T-helper 2 cell (primary cell): ENCODE measurements at regions not wholly inside any gene's neighbourhood (a gene's known extent, or its start where the extent isn't known, plus 50 kb on each side); places are given as distances from the start of the nearest gene placed in this dataset.

Experiments
- DNase-seq, 5 experiments: peaks; one replicate each; pipeline versions ENCODE4 v3.0.0 to v3.0.0-alpha.2; 2012 to 2022

DNA sequence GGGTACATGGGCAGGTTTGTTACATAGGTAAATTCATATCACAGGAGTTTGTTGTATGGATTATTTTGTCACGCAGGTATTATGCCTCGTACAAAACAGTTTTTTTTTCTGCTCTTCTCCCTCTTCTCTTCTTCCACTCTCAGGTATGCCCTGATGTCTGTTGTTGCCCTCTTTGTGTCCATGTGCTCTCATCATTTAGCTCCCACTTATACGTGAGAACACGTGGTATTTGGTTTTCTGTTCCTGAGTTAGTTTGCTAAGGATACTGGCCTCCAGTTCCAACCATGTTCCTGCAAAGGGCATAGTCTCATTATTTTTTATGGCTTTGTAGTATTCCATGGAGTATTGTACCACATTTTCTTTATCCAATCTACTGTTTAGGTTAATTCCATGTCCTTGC lies 65.7 kb downstream of the UNC5CL start:
- DNase-seq = no peak

DNA sequence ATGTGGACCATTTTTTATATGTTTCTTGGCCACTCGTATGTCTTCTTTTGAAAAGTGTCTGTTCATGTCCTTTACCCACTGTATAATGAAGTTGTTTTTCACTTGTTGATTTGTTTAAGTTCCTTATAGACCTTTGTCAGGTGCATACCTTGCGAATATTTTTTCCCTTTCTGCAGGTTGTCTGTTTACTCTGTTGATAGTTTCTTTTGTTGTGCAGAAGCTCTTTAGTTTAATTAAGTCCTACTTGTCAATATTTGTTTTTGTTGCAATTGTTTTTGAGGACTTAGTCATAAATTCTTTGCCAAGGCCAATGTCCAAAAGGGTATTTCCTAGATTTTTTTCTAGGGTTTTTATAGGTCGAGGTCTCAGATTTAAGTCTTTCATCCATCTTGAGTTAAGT lies 66.2 kb downstream of the UNC5CL start:
- DNase-seq = no peak

DNA sequence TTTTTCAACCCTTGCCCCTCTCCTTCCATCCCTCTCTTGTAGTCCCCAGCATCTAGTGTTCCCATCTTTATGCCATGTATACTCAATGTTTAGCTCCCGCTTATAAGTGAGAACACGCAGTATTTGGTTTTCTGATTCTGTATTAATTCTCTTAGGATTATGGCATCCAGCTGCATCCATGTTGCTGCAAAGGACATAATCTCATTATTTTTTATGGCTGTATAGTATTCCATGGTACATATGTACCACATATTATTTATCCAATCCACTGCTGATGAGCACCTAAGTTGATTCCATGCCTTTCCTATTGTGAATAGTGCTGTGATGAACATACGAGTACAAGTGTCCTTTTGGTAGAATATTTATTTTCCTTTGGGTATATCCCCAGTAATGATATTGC lies 66.8 kb downstream of the UNC5CL start:
- no peak for DNase-seq

DNA sequence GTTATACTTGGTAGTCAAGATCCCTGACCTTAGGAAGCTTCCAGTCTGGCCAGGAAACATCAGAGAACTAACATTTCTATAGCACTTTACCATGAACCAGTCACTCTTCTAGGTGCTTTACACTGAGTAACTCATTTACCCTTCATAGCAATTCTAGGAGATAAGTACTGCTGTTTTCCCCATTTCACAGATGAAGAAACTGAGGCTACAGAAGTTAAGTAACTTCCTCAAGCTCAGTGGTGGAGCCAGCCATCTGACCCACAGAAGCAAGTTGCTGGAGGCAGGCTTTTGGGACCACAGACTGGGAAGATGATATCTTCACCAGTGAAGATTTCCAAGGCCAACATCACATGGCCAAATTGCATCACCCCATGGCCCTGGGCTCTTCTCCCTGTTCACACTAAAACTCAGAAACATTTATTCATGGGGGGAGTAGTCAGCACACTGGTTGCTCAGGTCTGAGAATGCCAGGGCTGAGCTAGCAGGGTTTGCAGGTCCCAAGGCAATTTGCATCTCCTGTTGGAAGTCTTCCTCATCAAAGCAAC lies 70.3 kb downstream of the UNC5CL start:
- no peak for DNase-seq

DNA sequence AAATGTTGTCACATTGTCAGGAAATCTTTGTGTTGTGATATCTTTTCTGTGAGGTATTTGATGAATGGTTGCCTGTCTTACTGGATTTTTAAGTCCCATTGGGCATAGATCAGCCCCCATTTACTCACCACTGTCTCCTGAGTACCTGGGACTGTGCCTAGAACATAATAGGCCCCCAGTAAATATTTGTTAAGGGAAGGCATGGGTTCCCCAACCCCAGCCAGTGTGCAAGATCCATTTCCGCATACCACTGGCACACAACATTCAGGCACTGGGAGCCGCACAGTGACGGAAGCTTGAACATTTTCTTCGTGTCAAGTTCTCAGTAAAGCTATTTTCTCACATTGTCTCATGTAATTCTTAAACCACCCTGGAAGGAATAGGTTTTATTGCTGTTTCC lies 72.2 kb downstream of the UNC5CL start:
- no peak for DNase-seq

DNA sequence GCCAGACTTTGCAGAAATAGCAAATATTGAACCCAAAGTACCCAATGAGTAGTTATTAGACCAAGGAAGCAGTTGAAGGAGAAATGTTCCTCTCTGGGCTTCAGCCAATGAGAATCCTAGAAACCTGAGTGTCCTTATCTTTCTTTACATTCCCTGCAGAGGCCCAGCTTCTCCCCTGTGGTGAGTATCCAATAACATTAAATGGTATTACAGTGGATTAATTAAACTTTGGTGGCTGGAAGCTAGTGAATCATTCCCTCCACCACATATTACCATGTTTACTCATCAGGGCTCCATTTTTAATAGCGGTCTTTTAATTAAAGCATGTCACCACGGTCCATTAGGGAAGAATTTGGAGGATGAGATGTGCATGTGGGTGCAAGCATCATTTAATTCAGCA lies 74.0 kb downstream of the UNC5CL start:
- DNase-seq = no peak

DNA sequence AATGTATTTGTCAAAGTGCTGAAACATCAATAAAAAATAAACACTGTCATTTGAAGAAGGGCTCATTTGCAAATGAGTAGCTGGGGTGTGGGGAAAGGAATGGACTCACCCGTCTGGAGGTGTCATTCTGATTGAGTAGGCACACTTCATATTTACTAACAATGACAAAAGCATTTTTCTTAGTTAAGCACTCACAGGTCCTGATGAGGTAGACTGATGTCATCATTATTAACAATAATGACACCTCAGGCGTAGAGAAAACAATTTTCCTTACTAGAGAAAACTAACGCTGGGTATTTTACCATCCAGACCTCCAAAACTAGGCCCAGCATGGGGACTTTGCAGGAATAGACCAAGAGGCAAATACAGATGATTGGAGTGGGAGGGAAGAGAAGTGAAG lies 76.0 kb downstream of the UNC5CL start:
- DNase-seq = no peak

DNA sequence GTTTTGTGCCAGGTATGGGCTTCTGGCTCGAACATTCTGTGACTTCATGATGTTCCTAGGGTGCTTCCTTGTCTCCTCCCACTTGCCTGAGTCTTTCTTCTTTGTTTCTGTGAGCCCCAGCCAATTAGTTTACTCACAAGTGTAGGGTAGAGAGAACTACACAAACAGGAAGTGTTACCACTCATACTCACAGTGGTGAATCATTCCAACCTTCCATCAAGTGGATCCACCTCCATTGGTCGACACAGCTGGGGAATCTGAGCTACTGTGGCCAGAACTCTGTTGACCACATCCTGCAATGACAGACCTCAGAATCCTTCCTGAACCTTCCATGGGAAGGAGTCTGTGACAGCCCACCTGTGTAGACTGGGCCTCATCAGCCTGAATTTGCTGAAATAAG lies 76.8 kb downstream of the UNC5CL start:
- peak in 1 of 5 experiments; percentile 82 for DNase-seq

DNA sequence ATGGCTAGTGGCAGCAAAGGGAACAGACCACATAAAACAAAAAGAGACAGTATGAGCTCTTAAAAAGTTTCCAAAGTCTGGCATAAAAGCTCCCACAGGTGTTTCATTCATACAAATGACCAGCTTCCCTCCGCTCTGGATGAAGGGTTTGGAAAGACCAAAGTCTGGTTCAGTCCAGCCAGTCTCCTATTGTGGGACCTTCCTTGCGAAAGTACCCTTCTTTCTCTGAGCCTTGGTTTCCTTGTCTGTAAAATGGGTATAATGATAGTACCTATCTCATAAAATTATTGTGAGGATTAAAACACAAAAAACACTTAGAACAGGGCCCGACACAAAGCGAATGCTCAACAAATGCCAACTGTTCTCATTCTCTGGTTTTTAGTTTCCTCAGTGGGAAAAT lies 77.2 kb downstream of the UNC5CL start:
- DNase-seq = no peak

DNA sequence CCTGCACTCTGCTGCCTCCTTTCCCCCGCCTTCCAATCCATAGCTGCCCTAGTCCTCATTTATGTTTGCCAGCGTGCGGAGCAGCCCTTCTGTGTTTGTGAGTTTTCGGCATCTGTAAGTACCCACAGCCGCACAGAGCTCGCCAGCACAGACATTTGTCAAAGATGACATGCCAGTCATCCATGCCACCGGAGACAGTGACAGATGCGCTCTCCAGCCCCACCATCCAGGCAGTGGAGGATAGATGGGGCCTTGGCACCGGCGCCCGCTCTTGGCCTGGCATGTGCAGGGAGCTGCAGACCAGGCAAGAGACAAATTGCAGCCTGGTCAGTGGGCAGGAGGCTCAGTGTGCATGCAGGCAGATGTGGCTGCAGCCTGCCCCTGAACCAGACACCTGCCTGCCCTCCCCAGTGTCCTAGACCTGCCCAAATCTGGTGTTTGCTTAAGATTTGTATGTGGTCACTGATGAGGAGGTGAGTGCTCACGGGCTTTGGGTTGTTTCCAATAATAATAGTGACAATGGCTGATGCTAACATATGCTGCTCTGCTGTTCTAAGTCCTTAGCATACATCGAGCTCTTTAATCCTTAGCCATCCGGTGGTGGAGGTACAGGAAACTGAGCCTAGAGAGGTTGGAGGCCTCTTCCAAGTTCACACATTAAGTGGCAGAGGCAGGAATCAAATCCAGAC lies 78.1 kb downstream of the UNC5CL start:
- no peak for DNase-seq

DNA sequence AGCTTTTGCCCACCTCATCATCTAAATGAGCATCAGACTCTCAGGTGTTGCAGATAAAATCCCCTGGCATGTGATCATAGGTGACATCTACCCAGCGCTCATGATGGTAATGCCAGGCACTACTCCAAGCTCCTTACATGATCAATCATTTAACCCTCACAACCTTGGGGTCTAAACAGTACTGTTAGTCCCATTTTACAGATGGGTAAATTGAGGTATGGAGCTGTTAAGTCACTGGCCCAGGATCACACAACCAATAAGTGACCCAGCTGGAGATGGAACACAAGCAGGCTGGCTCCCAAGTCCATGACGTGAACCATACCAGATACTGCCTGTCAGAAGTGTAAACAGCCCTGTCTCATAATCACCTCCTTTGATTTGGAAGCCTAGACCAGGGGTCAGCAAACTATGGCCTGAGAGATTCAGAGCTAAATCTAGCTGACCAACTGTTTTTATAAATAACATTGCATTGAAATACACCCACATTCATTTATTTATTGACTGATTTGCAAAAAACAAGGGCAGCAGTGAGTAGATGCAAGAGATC lies 79.2 kb downstream of the UNC5CL start:
- DNase-seq = no peak

DNA sequence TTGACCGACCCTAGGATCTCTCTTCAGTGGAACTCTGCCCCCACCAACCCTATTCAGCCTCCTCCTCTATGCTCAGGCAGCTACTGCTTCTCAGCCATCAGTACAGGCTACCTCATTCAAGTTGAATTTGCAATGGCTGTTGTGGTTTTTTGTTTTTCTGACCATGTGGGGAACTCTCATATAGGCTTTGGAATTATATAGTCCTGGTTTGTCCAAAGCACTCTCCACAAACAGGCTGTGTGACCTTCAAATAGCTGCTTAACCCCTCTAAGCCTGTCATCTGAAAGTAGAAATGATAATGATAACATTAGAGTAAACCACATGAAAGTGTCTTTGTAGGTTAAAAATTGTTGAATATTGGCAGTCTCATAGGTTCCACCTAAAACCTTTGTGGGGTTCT lies 80.3 kb downstream of the UNC5CL start:
- DNase-seq = no peak

DNA sequence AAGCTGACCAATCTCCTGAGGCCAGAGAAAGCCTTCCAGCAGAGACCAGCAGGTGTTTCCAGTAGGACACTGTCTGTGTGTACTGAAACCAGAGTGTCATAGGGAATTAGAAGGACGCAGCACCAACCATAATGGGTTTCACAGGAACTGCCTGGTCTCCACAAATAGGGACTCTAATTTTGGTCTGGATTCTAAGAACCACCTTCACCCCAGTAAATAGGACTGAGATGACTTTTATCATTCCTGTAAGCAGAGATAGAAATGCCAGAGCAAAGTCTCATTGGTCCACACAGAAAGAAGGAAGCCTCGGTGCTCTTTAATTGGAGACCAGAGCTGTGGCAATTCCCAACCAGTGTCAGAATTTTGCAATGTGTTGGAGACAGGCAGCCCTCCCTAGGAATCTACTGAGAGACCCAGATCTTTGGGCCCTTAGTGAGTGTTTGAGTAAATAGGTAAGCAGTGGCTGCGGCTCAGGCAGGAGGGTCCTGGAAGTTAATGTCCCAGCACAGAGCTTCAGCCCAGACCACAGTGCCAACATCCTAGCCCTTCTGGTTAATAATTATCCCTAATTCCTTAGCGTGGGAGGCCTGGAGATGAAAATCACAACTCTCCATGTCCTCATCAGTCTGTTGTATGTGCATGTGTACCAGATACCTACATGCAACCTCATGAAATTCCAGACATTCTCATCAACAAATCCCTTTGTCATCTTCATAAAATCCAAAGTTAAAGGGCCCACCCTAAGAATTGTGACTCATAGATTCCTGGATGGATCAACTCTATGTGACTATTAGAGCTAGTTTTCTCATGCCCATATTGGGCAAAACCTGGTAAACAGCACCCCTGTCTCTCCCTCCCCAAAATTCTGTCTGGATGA lies 81.2 kb downstream of the UNC5CL start:
- no peak for DNase-seq

DNA sequence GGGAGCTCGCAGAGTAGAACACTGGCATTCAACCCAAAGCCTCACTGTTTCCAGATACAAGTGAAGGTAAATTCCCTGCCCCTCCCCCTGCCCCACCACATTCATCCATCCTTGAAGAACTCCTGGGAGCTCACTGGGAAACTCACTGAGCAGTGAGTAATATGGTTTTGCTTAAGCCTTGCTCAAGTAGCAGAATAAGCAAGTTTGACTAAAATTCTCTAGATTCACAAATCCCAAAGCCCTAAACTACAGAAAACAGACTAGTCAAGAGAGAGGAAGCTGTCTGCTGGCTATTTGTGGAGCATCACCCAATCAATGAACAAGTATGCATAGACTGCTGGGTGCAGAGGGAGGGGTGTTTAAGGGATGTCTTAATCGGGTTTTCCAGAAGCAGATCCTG lies 82.1 kb downstream of the UNC5CL start:
- DNase-seq = no peak

DNA sequence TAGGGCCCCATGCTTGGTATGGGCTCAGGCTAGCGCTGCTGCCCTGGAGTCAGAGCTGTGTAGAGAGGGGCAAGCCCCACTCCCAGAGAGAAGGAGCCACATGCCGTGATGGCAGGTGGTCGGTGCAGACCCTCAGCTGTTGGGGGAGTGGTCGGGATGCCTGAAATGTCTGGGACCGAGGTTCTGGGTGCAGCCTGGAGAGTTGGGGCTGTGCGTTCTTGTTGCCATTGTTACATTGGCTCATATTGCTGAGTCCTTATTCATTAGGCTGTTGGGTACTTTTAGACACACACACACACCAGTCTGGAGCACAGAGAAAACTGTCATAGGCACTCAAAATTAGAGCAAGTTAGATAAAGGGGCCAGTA lies 83.9 kb downstream of the UNC5CL start:
- DNase-seq = no peak

DNA sequence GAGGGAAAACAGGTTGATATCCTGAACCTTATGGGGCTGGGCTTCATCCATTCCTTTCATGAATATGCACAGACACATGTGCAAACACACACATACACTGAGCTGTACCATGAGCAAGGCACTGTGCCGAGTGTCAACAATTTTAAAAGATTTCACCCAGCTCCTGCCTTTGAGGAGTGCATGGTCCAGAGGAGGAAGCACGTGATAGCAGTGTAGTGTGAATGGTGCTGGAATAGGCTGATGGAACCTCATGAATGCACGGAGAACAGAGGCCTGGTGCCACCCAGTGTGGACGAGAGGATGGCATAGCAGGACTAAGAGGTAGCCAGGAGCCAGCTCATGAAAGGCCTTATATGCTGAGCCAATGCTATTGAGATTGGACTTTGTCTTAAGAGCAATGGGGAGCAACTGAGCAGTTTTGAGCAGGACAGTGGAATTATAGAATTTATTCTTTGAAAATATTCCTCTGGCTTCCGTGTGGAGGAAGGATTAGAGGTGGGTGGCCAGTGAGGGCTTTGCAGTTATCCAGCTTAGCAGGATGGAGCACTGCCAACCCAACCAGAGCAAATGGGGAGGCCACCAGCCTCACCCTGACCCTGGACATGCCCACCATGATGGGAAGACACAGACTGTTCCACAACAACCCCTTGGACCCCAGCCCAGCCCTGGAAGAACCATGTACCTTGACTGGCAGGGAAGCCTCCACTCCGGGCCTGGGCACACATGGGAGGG lies 84.4 kb downstream of the UNC5CL start:
- DNase-seq = no peak

DNA sequence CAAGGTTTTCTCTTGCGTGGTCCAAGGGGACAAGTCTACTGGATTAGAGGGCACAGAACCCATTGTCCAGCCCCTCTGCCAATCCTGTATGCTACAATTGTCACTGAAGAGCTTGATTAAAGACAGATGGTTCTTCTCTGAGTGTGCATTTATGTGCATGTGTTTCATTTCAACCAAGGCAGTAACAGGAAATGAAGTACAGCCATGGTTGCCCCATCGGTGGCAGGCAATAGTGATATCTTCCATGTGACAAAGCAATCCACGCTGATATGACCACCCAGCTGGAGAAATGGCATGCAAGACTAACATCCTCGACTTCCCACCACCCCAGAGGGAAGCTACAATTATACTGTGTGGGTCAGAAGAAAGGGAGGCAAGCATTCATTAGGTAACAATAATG lies 85.5 kb downstream of the UNC5CL start:
- DNase-seq = no peak

DNA sequence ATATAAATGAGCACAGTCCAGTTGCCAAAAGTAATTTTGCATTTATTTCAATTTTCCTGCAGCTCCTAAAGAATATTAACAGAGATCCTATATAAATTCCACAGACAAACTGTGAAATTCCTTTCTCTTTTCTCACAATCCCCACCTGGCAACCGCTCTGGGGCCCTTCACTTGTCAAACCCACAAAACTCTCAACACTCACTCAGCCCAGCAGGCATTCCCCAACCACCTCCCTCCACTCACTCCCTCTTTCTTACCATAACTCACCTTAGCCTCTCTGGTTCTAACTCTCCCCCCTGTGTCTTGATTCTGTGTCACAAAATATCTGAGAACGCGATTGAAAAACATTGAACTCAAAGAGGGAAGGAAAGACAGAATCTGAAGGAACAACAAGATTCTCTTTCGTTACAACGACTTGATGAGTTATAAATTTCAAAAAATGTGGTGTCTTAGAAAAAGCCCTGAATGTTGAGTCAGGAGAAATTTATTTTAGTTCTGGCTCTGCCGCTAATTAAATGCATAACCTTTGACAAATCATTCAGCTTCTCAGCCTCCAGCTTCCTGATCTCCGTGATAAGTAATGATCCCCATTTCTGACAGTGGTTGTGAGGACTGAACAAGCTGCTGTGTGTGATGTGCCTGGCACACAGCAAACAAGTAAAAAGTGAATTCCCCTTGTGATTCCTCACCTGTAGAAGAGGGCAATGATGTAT lies 87.9 kb downstream of the UNC5CL start:
- DNase-seq = no peak

DNA sequence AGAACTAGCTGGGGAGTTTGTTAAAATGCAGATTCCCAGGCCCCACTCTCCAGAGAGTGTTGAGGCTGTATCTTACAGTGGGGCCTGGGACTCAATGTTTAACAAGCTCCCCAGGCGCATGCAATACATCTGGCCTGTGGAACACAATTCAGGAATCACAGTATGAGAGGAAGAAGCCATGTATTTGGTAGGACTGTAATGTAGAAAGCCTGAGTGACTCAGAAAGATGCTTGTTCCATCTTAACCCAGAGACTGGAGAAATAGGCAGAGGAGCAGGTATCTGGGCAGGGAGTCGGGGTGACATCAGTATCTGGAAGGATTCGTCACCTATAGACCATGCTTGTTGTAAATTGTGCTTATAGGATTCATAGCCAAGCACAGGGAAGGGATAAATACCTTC lies 90.5 kb downstream of the UNC5CL start:
- DNase-seq = no peak

DNA sequence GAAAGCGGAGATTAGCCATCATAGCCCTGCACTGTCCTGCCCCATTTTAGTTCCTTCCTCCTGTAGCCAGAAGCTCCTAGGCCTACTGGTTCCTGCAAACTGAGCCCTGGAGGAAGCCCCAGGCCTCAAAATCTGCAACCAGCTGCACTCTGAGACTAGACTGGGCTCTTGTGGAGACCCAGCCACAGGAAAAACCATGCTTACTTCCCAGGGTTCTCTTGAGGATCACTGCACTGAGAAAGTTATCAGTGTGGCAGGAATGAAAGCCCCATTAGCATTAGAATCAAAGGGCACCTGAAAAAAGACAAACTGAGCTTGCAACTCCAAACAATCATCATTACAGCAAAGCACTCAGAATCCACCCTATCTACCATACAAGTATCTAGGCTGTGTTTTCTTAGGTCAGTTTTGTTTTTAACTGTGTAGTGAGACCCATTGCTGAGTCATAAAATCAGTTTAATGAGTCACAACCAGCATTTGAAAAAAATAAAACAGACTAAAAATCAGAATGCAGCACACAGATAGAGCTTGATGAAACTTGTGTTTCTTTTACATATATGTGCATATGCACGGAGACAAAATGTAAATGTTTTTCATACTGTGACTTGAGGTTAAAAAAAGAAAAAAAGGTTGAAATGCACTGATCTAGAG lies 91.0 kb downstream of the UNC5CL start:
- peak in 1 of 5 experiments; percentile 78 for DNase-seq

DNA sequence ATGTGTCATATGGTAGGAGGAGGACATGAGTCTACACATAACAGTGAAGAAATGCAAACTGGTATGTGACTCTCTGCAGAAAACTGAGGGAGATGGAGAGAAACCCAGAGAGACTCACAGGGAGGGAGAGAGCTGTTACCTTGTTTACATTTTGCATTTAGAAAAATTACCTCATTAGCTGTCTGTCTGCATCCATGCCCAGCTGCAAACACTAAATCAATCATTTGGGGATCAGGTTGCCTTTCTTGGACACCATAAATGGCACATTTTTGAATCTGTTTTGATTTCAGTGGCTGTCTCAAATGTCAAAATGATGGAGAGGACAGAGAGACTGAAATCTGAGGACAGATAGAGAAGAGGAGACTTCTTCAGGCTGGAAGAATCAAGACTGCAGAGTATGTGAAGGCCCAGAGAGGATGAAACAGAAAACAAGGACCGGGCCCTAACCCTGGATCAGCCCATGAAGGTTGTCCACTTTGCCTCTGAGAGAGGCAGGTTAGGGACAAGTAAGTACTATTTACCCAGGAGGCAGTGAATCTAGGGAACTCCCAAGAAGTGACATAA lies 92.2 kb downstream of the UNC5CL start:
- no peak for DNase-seq

DNA sequence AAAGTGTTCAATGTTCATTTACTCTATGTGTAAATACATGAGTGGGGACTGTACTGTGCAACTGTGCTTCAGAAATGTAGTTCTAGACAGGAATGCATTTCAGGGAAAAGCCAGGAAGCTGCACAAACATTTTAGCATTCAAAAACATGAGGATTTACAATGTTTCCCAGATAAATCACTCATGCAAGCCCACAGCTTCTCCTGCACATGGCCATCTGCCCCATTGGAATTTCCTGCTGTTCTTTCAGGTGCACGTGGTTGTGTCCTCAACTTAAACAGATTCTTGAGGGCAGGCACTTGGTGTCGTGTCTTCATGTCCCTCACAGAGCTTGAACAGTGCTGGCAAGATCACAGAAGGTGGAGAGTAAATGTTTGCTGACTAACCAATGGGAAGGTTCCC lies 101.5 kb downstream of the UNC5CL start:
- DNase-seq = no peak
